HepG2 (cell line): ENCODE measurements at regions not wholly inside any gene's neighbourhood (a gene's known extent, or its start where the extent isn't known, plus 50 kb on each side); places are given as distances from the start of the nearest gene placed in this dataset.

Source experiments
- HOXA7 ChIP-seq: sonication (generic); formaldehyde crosslinking; IDR thresholded peaks from 2 replicates; pipeline ENCODE4 v1.8.1; 2022; ENCODE audit warnings: mild to moderate bottlenecking, missing genetic modification reagents, moderate library complexity
- NR2F2 ChIP-seq: IDR thresholded peaks from 2 replicates; pipeline ENCODE4 v1.6.1; 2012; ENCODE audit warnings: low read depth, inconsistent platforms, borderline replicate concordance
- RFX1 ChIP-seq: fragments of 450-650 bp; IDR thresholded peaks from 2 replicates; pipeline ENCODE4 v1.6.1; 2017
- RNF219 ChIP-seq: sonication (generic); formaldehyde crosslinking; IDR thresholded peaks from 2 replicates; pipeline ENCODE4 v1.5.0; 2020; ENCODE audit warnings: mild to moderate bottlenecking, missing genetic modification reagents
- ZNF512B ChIP-seq: sonication (generic); formaldehyde crosslinking; IDR thresholded peaks from 2 replicates; pipeline ENCODE4 v1.5.1; 2020; ENCODE audit warnings: missing genetic modification reagents, mild to moderate bottlenecking, borderline replicate concordance
- ZNF597 ChIP-seq: sonication (generic); formaldehyde crosslinking; IDR thresholded peaks from 2 replicates; pipeline ENCODE4 v1.5.0; 2020; ENCODE audit warnings: missing genetic modification reagents
- TF ChIP-seq, protein P1 (sequence below): IDR thresholded peaks from 2 replicates; pipeline ENCODE4 v1.6.1; 2016; ENCODE audit warnings: low read depth, missing genetic modification reagents, missing compliant biosample characterization
- TF ChIP-seq, protein P2 (sequence below): sonication (generic); formaldehyde crosslinking; IDR thresholded peaks from 2 replicates; pipeline ENCODE4 v1.8.0; 2023; ENCODE audit warnings: mild to moderate bottlenecking, missing genetic modification reagents

- TF ChIP-seq RNF219 (CRISPR knock-in tag) (no peak), ZNF597 (CRISPR knock-in tag) (no peak), NR2F2 (no peak), RFX1 (no peak), HOXA7 (CRISPR knock-in tag) (no peak), ZNF512B (CRISPR knock-in tag) (no peak)
- TF ChIP-seq, protein P1, sequence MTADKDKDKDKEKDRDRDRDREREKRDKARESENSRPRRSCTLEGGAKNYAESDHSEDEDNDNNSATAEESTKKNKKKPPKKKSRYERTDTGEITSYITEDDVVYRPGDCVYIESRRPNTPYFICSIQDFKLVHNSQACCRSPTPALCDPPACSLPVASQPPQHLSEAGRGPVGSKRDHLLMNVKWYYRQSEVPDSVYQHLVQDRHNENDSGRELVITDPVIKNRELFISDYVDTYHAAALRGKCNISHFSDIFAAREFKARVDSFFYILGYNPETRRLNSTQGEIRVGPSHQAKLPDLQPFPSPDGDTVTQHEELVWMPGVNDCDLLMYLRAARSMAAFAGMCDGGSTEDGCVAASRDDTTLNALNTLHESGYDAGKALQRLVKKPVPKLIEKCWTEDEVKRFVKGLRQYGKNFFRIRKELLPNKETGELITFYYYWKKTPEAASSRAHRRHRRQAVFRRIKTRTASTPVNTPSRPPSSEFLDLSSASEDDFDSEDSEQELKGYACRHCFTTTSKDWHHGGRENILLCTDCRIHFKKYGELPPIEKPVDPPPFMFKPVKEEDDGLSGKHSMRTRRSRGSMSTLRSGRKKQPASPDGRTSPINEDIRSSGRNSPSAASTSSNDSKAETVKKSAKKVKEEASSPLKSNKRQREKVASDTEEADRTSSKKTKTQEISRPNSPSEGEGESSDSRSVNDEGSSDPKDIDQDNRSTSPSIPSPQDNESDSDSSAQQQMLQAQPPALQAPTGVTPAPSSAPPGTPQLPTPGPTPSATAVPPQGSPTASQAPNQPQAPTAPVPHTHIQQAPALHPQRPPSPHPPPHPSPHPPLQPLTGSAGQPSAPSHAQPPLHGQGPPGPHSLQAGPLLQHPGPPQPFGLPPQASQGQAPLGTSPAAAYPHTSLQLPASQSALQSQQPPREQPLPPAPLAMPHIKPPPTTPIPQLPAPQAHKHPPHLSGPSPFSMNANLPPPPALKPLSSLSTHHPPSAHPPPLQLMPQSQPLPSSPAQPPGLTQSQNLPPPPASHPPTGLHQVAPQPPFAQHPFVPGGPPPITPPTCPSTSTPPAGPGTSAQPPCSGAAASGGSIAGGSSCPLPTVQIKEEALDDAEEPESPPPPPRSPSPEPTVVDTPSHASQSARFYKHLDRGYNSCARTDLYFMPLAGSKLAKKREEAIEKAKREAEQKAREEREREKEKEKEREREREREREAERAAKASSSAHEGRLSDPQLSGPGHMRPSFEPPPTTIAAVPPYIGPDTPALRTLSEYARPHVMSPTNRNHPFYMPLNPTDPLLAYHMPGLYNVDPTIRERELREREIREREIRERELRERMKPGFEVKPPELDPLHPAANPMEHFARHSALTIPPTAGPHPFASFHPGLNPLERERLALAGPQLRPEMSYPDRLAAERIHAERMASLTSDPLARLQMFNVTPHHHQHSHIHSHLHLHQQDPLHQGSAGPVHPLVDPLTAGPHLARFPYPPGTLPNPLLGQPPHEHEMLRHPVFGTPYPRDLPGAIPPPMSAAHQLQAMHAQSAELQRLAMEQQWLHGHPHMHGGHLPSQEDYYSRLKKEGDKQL (CRISPR knock-in tag) = no peak
- TF ChIP-seq, protein P2, sequence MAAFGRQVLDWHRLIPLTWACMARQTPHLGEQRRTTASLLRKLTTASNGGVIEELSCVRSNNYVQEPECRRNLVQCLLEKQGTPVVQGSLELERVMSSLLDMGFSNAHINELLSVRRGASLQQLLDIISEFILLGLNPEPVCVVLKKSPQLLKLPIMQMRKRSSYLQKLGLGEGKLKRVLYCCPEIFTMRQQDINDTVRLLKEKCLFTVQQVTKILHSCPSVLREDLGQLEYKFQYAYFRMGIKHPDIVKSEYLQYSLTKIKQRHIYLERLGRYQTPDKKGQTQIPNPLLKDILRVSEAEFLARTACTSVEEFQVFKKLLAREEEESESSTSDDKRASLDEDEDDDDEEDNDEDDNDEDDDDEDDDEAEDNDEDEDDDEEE = no peak
Measured at GRCh38 chr2:116416731-116417377, 1397.6 kb upstream of the DDX18 start (continued).
